SK-N-MC (cell line): ENCODE measurements at regions not wholly inside any gene's neighbourhood (a gene's known extent, or its start where the extent isn't known, plus 50 kb on each side); places are given as distances from the start of the nearest gene placed in this dataset.

Experiments used
- EZH2 ChIP-seq: fragments of 200-600 bp; sonication (generic); IDR thresholded peaks from one replicate; pipeline ENCODE4 v1.6.1; 2017; ENCODE audit warnings: antibody characterized with exemption
- POLR2AphosphoS5 ChIP-seq: IDR thresholded peaks from 2 replicates; pipeline ENCODE4 v1.6.1; 2012; ENCODE audit warnings: mild to moderate bottlenecking, low read depth, low read length, borderline replicate concordance

DNA sequence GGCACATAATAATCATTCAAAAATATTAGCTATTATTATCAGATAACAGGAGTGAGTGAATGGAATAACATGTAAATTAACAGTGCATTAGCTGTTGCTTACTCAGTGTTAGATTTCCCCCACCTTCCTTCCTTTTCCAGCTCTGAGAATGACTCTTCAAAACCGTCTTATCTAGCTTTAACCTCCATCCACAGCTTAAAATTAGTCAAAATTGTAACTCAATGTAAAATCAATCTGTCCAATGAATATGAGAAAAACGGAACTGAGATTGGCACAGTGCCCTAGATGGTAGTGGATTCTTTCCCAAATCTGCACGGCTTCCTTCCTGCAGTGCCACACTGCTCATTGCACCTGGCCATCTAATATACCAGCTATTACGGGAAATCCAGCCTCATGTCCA, 156.8 kb upstream of the BDNF start:
- no peak for TF ChIP-seq EZH2
- TF ChIP-seq POLR2AphosphoS5, result no peak
